ENCODE measurements at regions not wholly inside any gene's neighbourhood (a gene's known extent, or its start where the extent isn't known, plus 50 kb on each side); places are given as distances from the start of the nearest gene placed in this dataset.

- H3K4me3 ChIP-seq (ENCODE audit: low read length): no peak overlapping the region
- peaks cover 12% of the 10 kb centered on the region for H3K4me1 ChIP-seq (ENCODE audit: control insufficient read depth, insufficient read depth, low read length)
- H3K27me3 ChIP-seq (ENCODE audit: control insufficient read depth, insufficient read depth, low read length): peaks cover 9% of the 10 kb centered on the region
- H3K9ac ChIP-seq (ENCODE audit: low read length): no peak overlapping the region
- H3K27ac ChIP-seq (ENCODE audit: low read depth, low read length): no peak overlapping the region
- no peaks in the 10 kb centered on the region for H3K36me3 ChIP-seq (ENCODE audit: control insufficient read depth, insufficient read depth, low read length)
Measured at GRCh38 chr20:62527781-62528180, 52.0 kb upstream of the GATA5 start.

GRCh38 chr20:62528983-62529891 is 53.4 kb upstream of the GATA5 start:
- H3K9ac ChIP-seq (ENCODE audit: low read length): no peak overlapping the region
- no peaks in the 10 kb centered on the region for H3K36me3 ChIP-seq (ENCODE audit: control insufficient read depth, insufficient read depth, low read length)
- peaks cover 11% of the 10 kb centered on the region for H3K4me1 ChIP-seq (ENCODE audit: control insufficient read depth, insufficient read depth, low read length)
- no peak overlapping the region for H3K4me3 ChIP-seq (ENCODE audit: low read length)
- peak overlapping the region; percentile 6 for H3K27ac ChIP-seq (ENCODE audit: low read depth, low read length)
- H3K27me3 ChIP-seq (ENCODE audit: control insufficient read depth, insufficient read depth, low read length): peaks cover 9% of the 10 kb centered on the region

GRCh38 chr20:62529896-62530642 is 54.3 kb upstream of the GATA5 start:
- Histone ChIP-seq H3K4me1 (ENCODE audit: control insufficient read depth, insufficient read depth, low read length) (peaks cover 7% of the 10 kb centered on the region), H3K9ac (ENCODE audit: low read length) (no peak overlapping the region), H3K27ac (ENCODE audit: low read depth, low read length) (no peak overlapping the region), H3K4me3 (ENCODE audit: low read length) (no peak overlapping the region), H3K36me3 (ENCODE audit: control insufficient read depth, insufficient read depth, low read length) (no peaks in the 10 kb centered on the region), H3K27me3 (ENCODE audit: control insufficient read depth, insufficient read depth, low read length) (peaks cover 2% of the 10 kb centered on the region)

- Histone ChIP-seq H3K27me3 (ENCODE audit: control insufficient read depth, insufficient read depth, low read length) (peaks cover 2% of the 10 kb centered on the region), H3K27ac (ENCODE audit: low read depth, low read length) (no peak overlapping the region), H3K36me3 (ENCODE audit: control insufficient read depth, insufficient read depth, low read length) (no peaks in the 10 kb centered on the region), H3K4me1 (ENCODE audit: control insufficient read depth, insufficient read depth, low read length) (peaks cover 7% of the 10 kb centered on the region), H3K4me3 (ENCODE audit: low read length) (no peak overlapping the region), H3K9ac (ENCODE audit: low read length) (no peak overlapping the region)
Measured at GRCh38 chr20:62530643-62531032, 54.8 kb upstream of the GATA5 start.

- Histone ChIP-seq H3K4me3 (ENCODE audit: low read length) (no peak overlapping the region), H3K36me3 (ENCODE audit: control insufficient read depth, insufficient read depth, low read length) (no peaks in the 10 kb centered on the region), H3K27ac (ENCODE audit: low read depth, low read length) (no peak overlapping the region), H3K9ac (ENCODE audit: low read length) (no peak overlapping the region), H3K4me1 (ENCODE audit: control insufficient read depth, insufficient read depth, low read length) (peaks cover 7% of the 10 kb centered on the region), H3K27me3 (ENCODE audit: control insufficient read depth, insufficient read depth, low read length) (peaks cover 2% of the 10 kb centered on the region)
Measured at GRCh38 chr20:62531046-62531838, 55.4 kb upstream of the GATA5 start.

- peaks cover 16% of the 10 kb centered on the region for H3K4me1 ChIP-seq (ENCODE audit: control insufficient read depth, insufficient read depth, low read length)
- H3K4me3 ChIP-seq (ENCODE audit: low read length): no peak overlapping the region
- no peak overlapping the region for H3K27ac ChIP-seq (ENCODE audit: low read depth, low read length)
- no peaks in the 10 kb centered on the region for H3K36me3 ChIP-seq (ENCODE audit: control insufficient read depth, insufficient read depth, low read length)
- H3K27me3 ChIP-seq (ENCODE audit: control insufficient read depth, insufficient read depth, low read length): peaks cover 2% of the 10 kb centered on the region
- H3K9ac ChIP-seq (ENCODE audit: low read length): no peak overlapping the region
Measured at GRCh38 chr20:62532921-62533320, 57.1 kb upstream of the GATA5 start.

- Histone ChIP-seq H3K4me3 (ENCODE audit: low read length) (no peak overlapping the region), H3K9ac (ENCODE audit: low read length) (no peak overlapping the region), H3K27me3 (ENCODE audit: control insufficient read depth, insufficient read depth, low read length) (peaks cover 2% of the 10 kb centered on the region), H3K36me3 (ENCODE audit: control insufficient read depth, insufficient read depth, low read length) (no peaks in the 10 kb centered on the region), H3K4me1 (ENCODE audit: control insufficient read depth, insufficient read depth, low read length) (peaks cover 14% of the 10 kb centered on the region), H3K27ac (ENCODE audit: low read depth, low read length) (no peak overlapping the region)
Measured at GRCh38 chr20:62533591-62534495, 58.0 kb upstream of the GATA5 start.

GRCh38 chr20:62534526-62535221 is 58.9 kb upstream of the GATA5 start:
- no peak overlapping the region for H3K4me3 ChIP-seq (ENCODE audit: low read length)
- no peak overlapping the region for H3K9ac ChIP-seq (ENCODE audit: low read length)
- H3K27ac ChIP-seq (ENCODE audit: low read depth, low read length): no peak overlapping the region
- no peaks in the 10 kb centered on the region for H3K36me3 ChIP-seq (ENCODE audit: control insufficient read depth, insufficient read depth, low read length)
- peaks cover 12% of the 10 kb centered on the region for H3K4me1 ChIP-seq (ENCODE audit: control insufficient read depth, insufficient read depth, low read length)
- no peaks in the 10 kb centered on the region for H3K27me3 ChIP-seq (ENCODE audit: control insufficient read depth, insufficient read depth, low read length)

- Histone ChIP-seq H3K4me1 (ENCODE audit: control insufficient read depth, insufficient read depth, low read length) (peaks cover 18% of the 10 kb centered on the region), H3K27me3 (ENCODE audit: control insufficient read depth, insufficient read depth, low read length) (no peaks in the 10 kb centered on the region), H3K4me3 (ENCODE audit: low read length) (no peak overlapping the region), H3K36me3 (ENCODE audit: control insufficient read depth, insufficient read depth, low read length) (no peaks in the 10 kb centered on the region), H3K9ac (ENCODE audit: low read length) (no peak overlapping the region), H3K27ac (ENCODE audit: low read depth, low read length) (no peak overlapping the region)
Measured at GRCh38 chr20:62535282-62535811, 59.6 kb upstream of the GATA5 start.

- no peak overlapping the region for H3K9ac ChIP-seq (ENCODE audit: low read length)
- no peak overlapping the region for H3K27ac ChIP-seq (ENCODE audit: low read depth, low read length)
- H3K27me3 ChIP-seq (ENCODE audit: control insufficient read depth, insufficient read depth, low read length): no peaks in the 10 kb centered on the region
- H3K4me3 ChIP-seq (ENCODE audit: low read length): no peak overlapping the region
- H3K36me3 ChIP-seq (ENCODE audit: control insufficient read depth, insufficient read depth, low read length): no peaks in the 10 kb centered on the region
- peaks cover 18% of the 10 kb centered on the region for H3K4me1 ChIP-seq (ENCODE audit: control insufficient read depth, insufficient read depth, low read length)
Measured at GRCh38 chr20:62535964-62536363, 60.2 kb upstream of the GATA5 start.

GRCh38 chr20:62536871-62537401 is 61.1 kb upstream of the GATA5 start:
- Histone ChIP-seq H3K27ac (ENCODE audit: low read depth, low read length) (peak overlapping the region; percentile 66), H3K36me3 (ENCODE audit: control insufficient read depth, insufficient read depth, low read length) (no peaks in the 10 kb centered on the region), H3K27me3 (ENCODE audit: control insufficient read depth, insufficient read depth, low read length) (no peaks in the 10 kb centered on the region), H3K4me1 (ENCODE audit: control insufficient read depth, insufficient read depth, low read length) (peaks cover 18% of the 10 kb centered on the region), H3K9ac (ENCODE audit: low read length) (no peak overlapping the region), H3K4me3 (ENCODE audit: low read length) (no peak overlapping the region)

All from rectal smooth muscle tissue (tissue), 1 donor.